ENCODE measurements at regions not wholly inside any gene's neighbourhood (a gene's known extent, or its start where the extent isn't known, plus 50 kb on each side); places are given as distances from the start of the nearest gene placed in this dataset.

DNA sequence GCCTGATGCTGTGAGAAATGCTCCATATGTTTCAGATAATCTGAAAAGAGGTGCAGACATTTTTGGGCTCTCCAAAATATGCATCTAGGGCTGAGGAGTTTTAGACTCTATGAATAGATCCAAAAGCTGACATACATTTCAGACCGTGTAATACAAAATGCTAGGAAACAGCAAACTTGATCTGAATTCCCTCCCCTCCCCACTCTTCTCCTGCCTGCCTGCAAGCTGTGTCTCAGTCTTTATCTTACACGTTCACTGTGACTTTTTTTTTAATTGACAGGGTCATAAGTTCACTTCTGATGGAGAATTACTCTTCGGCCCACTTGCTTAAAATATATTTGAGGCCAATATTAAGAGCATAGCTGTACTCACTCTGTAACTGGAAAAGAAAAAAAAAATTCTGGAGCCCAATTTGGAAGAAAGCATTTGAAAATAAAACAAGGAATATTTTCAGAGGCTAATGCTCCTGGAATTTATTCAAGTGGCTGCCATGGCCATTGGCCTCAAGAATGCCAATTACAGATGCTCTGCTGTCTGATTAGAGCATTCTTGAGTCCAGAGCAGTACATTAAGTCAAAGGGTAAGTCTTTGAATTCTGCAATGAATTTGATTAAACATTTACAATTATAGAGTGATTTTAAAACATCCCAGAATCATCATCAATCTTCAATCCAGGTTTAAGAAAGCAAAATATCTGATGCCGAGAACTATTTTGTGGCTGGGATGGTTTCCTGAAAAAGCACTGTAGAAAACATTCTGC lies 146.2 kb upstream of the SEMA6D start:
- no peak for DNase-seq
- POLR2A ChIA-PET: no interaction called here
- no peaks in the 10 kb centered on the region for H3K9me3 ChIP-seq (ENCODE audit: control insufficient read depth in 1 of 2, insufficient read depth in 1 of 2, low read length in 2 of 2)
- no peaks in the 10 kb centered on the region for H3K36me3 ChIP-seq (ENCODE audit: insufficient read depth, low read length)
- H3K4me3 Mint-ChIP-seq: no peak overlapping the region
- TF ChIP-seq, protein P1, sequence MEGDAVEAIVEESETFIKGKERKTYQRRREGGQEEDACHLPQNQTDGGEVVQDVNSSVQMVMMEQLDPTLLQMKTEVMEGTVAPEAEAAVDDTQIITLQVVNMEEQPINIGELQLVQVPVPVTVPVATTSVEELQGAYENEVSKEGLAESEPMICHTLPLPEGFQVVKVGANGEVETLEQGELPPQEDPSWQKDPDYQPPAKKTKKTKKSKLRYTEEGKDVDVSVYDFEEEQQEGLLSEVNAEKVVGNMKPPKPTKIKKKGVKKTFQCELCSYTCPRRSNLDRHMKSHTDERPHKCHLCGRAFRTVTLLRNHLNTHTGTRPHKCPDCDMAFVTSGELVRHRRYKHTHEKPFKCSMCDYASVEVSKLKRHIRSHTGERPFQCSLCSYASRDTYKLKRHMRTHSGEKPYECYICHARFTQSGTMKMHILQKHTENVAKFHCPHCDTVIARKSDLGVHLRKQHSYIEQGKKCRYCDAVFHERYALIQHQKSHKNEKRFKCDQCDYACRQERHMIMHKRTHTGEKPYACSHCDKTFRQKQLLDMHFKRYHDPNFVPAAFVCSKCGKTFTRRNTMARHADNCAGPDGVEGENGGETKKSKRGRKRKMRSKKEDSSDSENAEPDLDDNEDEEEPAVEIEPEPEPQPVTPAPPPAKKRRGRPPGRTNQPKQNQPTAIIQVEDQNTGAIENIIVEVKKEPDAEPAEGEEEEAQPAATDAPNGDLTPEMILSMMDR (IDR thresholded peaks at IDR 0.05): no peak
- no peaks in the 10 kb centered on the region for H3K27me3 ChIP-seq (ENCODE audit: control insufficient read depth in 1 of 2, insufficient read depth in 2 of 2, low read length in 2 of 2)
- H3K4me1 Mint-ChIP-seq (ENCODE audit: low read depth): no peaks in the 10 kb centered on the region
- no peak overlapping the region for H3K4me3 ChIP-seq (ENCODE audit: low read length)
- H3K36me3 Mint-ChIP-seq (ENCODE audit: low read depth): no peaks in the 10 kb centered on the region
- H3K4me1 ChIP-seq (ENCODE audit: insufficient read depth, low read length): no peaks in the 10 kb centered on the region
- intact Hi-C loops (cut with DNase I, micrococcal nuclease): no loop called here
- H3K27ac Mint-ChIP-seq: no peak overlapping the region
- H3K27me3 Mint-ChIP-seq: no peaks in the 10 kb centered on the region
- H3K27ac ChIP-seq (ENCODE audit: low read depth in 1 of 2, low read length in 2 of 2): no peak overlapping the region
- CTCF ChIA-PET: no interaction called here
- no peak for ATAC-seq (ENCODE audit: poor library complexity)
- H3K9me3 Mint-ChIP-seq: no peaks in the 10 kb centered on the region

DNA sequence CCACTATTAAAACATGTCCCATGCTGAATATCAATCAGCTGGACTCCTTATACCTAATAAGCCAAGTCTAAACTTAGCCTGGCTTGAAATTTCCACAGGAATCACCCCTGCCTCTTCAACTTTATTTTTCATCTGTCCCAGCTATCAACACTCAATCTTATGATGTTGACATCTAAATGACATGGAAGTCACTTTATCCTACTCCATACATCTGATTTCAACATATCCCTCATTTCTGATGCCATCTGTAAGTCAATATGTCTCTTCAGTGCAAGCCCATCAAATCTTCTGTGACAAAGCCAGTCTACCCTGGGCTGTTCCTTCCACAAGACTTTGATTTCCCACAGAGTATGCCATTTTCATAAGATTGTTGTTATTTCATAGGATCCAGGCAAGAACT lies 143.6 kb upstream of the SEMA6D start:
- Mint-ChIP-seq H3K9me3 (no peaks in the 10 kb centered on the region), H3K4me3 (no peak overlapping the region), H3K4me1 (ENCODE audit: low read depth) (no peaks in the 10 kb centered on the region), H3K36me3 (ENCODE audit: low read depth) (no peaks in the 10 kb centered on the region), H3K27me3 (no peaks in the 10 kb centered on the region), H3K27ac (no peak overlapping the region)
- TF ChIP-seq, protein P1 (IDR thresholded peaks at IDR 0.05): no peak
- DNase-seq (no peak), ATAC-seq (ENCODE audit: poor library complexity) (no peak)
- CTCF ChIA-PET: no interaction called here
- Histone ChIP-seq H3K36me3 (ENCODE audit: insufficient read depth, low read length) (no peaks in the 10 kb centered on the region), H3K27ac (ENCODE audit: low read depth in 1 of 2, low read length in 2 of 2) (no peak overlapping the region), H3K9me3 (ENCODE audit: control insufficient read depth in 1 of 2, insufficient read depth in 1 of 2, low read length in 2 of 2) (no peaks in the 10 kb centered on the region), H3K4me3 (ENCODE audit: low read length) (no peak overlapping the region), H3K27me3 (ENCODE audit: control insufficient read depth in 1 of 2, insufficient read depth in 2 of 2, low read length in 2 of 2) (no peaks in the 10 kb centered on the region), H3K4me1 (ENCODE audit: insufficient read depth, low read length) (no peaks in the 10 kb centered on the region)
- POLR2A ChIA-PET: no interaction called here
- intact Hi-C loops (cut with DNase I, micrococcal nuclease): no loop called here

DNA sequence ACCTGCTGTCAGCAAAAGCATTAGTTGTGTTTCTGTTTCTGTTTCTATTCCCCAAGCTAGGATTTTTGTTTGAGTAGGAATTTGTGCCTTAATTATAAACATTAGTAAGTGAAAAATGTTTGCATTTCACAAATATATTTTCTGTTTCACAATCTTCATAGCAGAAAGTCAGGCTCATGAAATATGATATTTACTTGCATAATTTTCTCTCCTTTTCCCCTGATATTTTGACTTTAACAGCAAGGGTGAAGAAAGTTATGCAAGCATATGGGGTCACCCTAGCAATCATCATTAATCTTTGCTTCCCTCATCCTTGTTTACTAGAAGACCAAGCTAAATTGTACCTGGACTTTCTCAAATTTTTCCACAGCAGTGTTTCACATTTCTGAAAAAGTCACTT lies 140.3 kb upstream of the SEMA6D start:
- no peaks in the 10 kb centered on the region for H3K27me3 Mint-ChIP-seq
- no peaks in the 10 kb centered on the region for H3K4me1 Mint-ChIP-seq (ENCODE audit: low read depth)
- POLR2A ChIA-PET: no interaction called here

More for the DNA sequence above, 140.3 kb upstream of the SEMA6D start:
- Mint-ChIP-seq H3K9me3 (no peaks in the 10 kb centered on the region), H3K27ac (no peak overlapping the region), H3K4me3 (no peak overlapping the region), H3K36me3 (ENCODE audit: low read depth) (no peaks in the 10 kb centered on the region)
- H3K9me3 ChIP-seq (ENCODE audit: control insufficient read depth in 1 of 2, insufficient read depth in 1 of 2, low read length in 2 of 2): no peaks in the 10 kb centered on the region
- H3K4me1 ChIP-seq (ENCODE audit: insufficient read depth, low read length): no peaks in the 10 kb centered on the region
- no peaks in the 10 kb centered on the region for H3K27me3 ChIP-seq (ENCODE audit: control insufficient read depth in 1 of 2, insufficient read depth in 2 of 2, low read length in 2 of 2)
- H3K27ac ChIP-seq (ENCODE audit: low read depth in 1 of 2, low read length in 2 of 2): no peak overlapping the region
- CTCF ChIA-PET: no interaction called here
- ATAC-seq (ENCODE audit: poor library complexity): no peak
- no peak overlapping the region for H3K4me3 ChIP-seq (ENCODE audit: low read length)
- intact Hi-C loops (cut with DNase I, micrococcal nuclease): no loop called here
- DNase-seq: no peak
- no peaks in the 10 kb centered on the region for H3K36me3 ChIP-seq (ENCODE audit: insufficient read depth, low read length)
- TF ChIP-seq, protein P1 (IDR thresholded peaks at IDR 0.05): no peak

Data from CD4-positive, alpha-beta T cell (primary cell).